ENCODE measurements at regions not wholly inside any gene's neighbourhood (a gene's known extent, or its start where the extent isn't known, plus 50 kb on each side); places are given as distances from the start of the nearest gene placed in this dataset.

DNA sequence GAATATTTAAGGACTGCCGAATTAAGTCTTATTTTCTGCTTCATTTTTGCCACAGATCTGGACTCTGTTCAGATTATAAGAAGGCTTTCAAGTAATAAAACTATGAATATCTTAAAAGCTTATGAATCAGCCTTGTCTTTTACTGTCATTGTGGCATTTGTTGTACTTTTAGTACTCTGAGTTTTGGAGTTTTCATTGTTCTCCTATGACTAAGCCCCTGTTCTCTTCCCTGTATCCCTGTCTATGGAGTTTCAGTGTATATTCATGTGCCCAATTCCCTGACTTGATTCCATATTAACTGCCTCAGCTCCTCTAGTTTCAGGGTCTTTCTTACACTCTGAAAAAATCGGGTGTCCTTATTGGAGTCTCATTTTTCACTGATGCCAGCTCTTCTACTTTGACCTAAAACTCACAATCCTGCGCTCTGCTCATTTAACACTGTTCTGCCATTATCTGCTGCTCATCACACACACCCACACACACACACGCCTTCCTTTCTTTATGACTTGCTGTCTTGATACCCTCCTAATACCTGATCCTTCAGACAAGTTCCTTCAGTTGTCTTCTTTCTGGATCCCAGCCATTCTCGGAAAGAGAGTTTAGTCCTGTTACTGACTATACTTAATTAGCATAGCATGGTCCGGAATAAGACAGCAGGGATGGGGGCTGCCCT, 511.8 kb downstream of the CPS1 start:
- no peak overlapping the region for H3K4me3 ChIP-seq (replicated peaks; ENCODE audit: low read depth, low read length)
- no peak for DNase-seq (ENCODE audit: extremely low read depth, low read depth)
- no peak for TF ChIP-seq CTCF (IDR thresholded peaks at IDR 0.05; ENCODE audit: low read depth, low read length, missing control alignments)

DNA sequence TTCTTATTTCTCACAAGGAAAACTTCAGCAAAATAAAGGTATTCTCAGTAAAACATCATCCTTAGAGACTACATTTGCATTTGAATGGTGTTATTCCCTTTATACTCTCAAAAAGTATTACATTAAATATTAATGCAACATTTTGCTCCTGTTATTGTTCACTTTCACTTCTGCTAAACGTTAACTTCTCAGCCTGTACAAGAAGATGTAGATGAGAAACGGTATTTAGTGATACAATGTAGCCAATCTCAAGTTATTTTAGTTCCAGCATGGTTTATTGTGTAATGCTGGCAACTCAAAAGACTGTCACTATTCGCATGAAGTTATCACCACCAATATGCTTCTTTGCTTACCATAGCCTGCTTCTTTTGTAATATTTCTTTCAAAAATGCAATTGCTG, 514.1 kb downstream of the CPS1 start:
- TF ChIP-seq CTCF (IDR thresholded peaks at IDR 0.05; ENCODE audit: low read depth, low read length, missing control alignments), result no peak
- DNase-seq (ENCODE audit: extremely low read depth, low read depth), result no peak
- no peak overlapping the region for H3K4me3 ChIP-seq (replicated peaks; ENCODE audit: low read depth, low read length)

DNA sequence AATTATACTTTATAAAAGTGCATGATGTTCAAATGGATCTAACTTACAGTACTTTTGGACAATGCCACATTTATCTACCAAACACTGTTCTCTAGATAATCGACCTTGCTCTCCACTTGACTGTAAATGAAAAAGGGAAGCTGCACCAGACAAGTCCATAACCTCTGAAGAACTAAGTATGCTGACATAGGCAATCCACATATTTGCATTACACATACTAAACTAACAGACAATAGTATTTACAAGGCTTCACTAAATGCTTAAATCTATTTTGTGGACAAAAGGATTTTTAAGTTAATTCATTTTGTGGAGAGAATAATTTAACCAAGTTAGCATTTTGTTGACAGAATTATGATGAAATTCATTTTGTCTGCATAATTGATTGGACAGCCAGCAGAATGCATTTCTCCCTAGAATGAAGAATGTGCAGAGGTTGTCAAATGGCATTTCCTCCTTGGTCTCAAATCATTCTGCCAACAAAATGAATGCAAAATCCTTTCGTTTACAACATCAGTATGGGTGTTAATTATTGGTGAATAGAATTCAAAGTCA, 520.9 kb downstream of the CPS1 start:
- no peak overlapping the region for H3K4me3 ChIP-seq (replicated peaks; ENCODE audit: low read depth, low read length)
- TF ChIP-seq CTCF (IDR thresholded peaks at IDR 0.05; ENCODE audit: low read depth, low read length, missing control alignments), result no peak
- DNase-seq (ENCODE audit: extremely low read depth, low read depth), result no peak

GRCh38 chr2:211084352-211084751, 528.0 kb downstream of the CPS1 start:
- no peak overlapping the region for H3K4me3 ChIP-seq (replicated peaks; ENCODE audit: low read depth, low read length)
- no peak for TF ChIP-seq CTCF (IDR thresholded peaks at IDR 0.05; ENCODE audit: low read depth, low read length, missing control alignments)
- no peak for DNase-seq (ENCODE audit: extremely low read depth, low read depth)

DNA sequence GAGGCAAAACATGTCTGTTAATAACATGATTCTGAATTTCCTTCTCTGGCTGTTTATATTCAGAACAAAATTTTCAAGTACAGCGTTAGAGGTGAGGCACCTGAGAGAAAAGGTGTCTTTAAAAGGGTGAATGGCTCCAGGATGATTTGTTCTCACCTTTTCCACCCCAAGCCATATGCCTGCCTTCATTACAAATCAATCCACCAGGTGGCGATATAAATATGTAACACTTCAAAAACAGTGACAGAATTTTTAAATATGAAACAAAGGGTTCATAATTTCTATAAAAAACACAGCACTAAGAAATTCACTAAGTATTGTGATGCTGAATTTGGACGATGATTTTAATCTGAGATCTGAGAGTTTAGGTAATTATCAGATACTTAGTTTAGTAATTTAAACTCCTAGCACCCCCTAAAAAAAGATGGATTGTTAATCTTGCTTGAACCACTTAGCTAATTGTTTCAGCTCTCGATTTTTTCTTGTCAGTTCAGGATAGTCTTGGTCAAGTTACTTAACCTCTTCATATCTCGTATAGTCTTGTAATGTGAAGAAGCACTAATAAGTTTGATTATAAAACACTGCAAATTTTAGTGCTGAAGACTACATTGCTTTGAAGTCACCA, 528.8 kb downstream of the CPS1 start:
- DNase-seq (ENCODE audit: extremely low read depth, low read depth), result no peak
- H3K4me3 ChIP-seq (replicated peaks; ENCODE audit: low read depth, low read length), result no peak overlapping the region
- TF ChIP-seq CTCF (IDR thresholded peaks at IDR 0.05; ENCODE audit: low read depth, low read length, missing control alignments), result peak; percentile 21

DNA sequence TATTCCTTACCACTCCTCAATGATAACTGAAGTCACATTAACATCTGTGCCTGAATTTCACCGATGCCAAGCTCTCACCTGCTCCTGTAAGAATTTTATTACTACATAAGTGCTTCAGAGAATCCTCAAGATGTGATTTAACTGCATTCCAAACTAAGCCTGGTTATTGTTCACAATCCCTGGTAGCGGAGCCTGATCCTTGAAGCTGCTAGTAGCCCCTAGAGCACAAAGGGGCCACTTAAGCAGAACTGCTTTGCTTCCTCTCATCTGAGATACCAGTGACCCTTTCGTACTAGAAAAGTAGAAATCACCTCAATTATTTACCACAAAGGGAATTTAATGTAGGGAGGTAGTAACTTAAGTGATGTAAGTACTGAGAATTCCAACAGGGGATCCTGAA, 529.6 kb downstream of the CPS1 start:
- DNase-seq (ENCODE audit: extremely low read depth, low read depth), result no peak
- no peak for TF ChIP-seq CTCF (IDR thresholded peaks at IDR 0.05; ENCODE audit: low read depth, low read length, missing control alignments)
- H3K4me3 ChIP-seq (replicated peaks; ENCODE audit: low read depth, low read length), result no peak overlapping the region

Data from HFF-Myc (cell line).